AG08395 (cell line): ENCODE measurements at regions not wholly inside any gene's neighbourhood (a gene's known extent, or its start where the extent isn't known, plus 50 kb on each side); places are given as distances from the start of the nearest gene placed in this dataset.
"Not testable (repeated sequence)": the region's sequence is repeated elsewhere in the genome, so short reads cannot be mapped to it uniquely, and the experiment has no call there.

Experiments
- DNase-seq: peaks from one replicate; pipeline ENCODE4 v3.0.0; 2012; ENCODE audit warnings: mixed read lengths, low spot score

DNA sequence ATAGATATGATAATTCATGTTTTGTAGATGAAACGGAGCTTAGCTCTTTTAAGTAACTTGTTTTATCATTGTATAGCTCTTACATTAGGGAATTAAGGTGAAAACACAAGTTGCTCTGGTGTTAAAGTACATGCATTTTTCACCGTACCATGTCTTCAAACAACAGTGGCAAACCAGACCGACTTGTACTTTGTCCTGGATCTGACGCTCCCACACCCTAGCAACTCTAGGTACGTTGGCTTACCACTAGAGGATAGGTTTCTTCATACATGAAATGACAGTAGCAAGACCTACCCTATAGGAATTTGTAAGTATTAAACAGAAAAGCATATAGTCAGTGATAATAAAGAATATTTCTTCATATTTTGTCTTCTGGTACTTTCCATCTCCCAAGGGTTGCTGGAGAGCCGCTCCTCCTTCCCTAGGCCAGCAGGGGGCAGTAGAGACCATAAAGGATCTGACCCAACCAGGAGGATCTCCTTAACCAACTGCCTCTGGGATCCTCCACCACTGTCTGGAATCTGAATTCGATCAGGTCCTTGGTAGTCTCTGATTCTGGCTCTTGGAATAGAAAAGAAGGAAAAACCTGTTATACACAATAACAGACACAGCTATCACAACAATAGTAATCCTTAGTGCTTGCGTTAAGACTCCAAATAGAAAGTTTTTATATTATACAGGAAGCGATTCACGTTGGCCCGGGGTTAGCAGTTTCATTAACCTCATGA is 136.7 kb downstream of the CAVIN4 start:
- DNase-seq = peak; percentile 64

DNA sequence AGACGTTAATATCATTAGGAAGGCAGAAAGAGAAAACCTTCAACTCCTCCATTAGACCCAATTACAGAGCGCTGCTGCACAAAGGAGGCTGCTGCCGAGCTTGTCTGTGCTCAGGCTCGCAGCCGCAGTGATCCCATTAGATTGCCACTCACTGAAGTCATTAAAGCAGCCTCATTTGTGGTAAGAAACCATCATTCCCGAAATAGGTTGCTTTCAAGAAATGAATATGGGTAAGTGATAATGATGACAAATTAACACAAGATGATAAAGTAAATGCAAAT is 137.2 kb downstream of the CAVIN4 start:
- DNase-seq = no peak

DNA sequence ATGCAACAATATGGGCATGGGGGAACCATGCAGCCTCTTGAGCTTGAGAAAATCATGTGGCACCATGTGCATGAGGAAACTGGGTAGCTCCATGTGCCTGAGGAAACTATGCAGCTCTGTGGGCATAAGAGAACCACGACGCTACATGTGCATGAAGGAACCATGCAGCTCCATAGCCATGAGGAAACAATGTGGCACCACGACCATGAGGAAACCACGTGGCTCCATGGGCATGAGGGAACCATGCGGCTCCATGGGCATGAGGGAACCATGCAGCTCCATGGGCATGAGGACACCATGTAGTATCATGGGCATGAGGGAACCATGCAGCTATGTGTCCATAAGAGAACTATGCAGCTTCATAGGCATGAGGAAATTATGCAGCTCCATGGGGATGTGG is 140.8 kb downstream of the CAVIN4 start:
- DNase-seq = no peak

DNA sequence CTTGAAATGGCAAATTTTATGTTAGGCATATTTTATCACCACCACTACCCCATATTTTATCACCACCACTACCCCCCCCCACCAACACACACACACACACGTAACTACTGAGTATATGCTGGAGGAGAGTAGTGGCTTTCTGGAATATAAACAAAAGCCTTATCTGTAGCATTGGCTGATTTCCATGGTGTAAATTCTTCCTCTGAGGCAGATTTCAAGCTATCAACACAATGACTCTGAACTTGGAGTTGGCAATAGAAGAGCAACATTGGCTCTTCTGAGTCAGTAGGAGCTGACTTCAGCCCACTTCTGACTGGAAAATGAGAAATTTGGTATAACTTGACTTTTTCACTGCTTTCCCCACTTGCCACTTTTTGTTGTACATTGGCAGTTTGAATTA is 143.0 kb downstream of the CAVIN4 start:
- DNase-seq = no peak

DNA sequence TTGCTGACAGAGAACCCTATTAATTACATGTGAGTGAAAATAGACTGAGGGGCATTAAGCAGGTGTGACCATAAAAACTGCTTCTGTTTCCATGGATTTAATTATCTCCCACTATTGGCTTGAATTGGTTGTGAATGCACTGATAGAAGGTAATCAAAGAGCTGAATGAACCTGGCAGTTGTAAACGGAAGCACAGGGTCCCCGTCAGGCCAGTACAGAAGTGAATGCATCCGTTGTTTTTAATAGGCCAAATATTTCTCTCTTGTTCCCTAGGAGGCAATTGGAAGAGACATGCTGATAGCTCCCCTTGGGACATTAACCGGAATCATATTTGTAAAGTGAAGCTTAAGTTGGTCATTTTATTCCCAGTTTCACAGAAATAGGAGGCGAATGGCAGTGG is 147.0 kb downstream of the CAVIN4 start:
- DNase-seq = no peak

DNA sequence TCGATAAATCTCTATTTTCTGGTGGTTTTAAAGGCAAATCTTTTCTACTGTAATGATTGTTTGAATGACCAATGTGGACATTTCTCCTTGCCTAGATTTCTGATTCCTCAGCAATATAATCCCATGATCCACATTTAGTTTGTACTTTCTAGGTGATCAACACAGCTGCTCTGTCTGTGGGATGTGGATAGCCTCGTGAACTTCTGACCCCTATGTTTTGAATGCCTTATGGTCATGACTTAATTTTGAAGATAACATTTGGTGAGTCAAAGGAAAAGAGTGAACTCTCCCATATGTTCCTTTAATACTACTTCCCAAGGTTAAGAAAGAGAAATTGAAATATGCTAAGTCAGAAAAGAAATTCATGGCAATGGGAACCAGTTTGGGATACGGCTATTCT is 147.5 kb downstream of the CAVIN4 start:
- DNase-seq = no peak

DNA sequence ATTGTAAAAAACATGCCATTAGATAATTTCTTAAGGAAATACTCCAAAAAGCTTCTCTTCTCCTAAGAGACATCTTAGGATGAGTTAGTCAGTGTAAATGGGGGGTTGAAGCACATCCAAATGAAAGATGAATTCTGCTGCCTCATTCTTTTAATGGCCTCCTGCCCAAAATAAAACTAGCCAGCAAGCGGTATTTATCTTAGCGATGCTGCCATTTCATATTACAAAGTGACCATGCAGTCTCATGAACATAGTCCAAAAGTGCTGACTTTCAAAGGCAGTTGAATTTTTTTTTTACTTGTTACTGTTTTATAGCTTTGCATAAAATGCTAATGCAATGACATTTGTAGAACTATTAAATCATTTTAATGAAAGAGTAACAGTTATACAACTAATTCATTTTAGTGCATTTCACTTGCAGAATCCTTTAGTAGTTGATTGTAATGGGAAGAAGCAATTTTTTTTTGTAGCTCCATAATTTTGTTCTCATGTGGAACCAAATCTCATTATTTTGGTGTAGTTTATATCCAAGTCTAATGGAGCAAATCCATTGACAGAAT is 151.5 kb downstream of the CAVIN4 start:
- DNase-seq = no peak

DNA sequence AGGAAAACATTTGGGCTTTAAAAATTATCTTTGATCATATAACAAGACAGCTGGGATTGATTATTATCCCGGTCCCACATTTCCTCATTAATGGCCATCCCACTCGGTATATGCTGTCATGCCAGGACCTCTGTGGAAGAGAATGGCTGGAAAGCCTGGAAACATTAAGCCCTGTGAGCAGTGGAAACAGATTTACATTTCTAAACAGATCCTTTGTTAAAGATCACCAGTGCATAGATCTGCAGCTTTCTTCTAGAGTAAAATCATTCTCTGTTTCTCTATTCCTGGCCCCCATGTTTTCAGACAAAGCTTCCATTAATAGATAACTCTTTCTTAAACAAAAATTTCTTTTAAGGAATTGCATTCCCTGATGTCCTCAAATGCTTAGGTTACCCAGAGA is 152.2 kb downstream of the CAVIN4 start:
- no peak for DNase-seq

DNA sequence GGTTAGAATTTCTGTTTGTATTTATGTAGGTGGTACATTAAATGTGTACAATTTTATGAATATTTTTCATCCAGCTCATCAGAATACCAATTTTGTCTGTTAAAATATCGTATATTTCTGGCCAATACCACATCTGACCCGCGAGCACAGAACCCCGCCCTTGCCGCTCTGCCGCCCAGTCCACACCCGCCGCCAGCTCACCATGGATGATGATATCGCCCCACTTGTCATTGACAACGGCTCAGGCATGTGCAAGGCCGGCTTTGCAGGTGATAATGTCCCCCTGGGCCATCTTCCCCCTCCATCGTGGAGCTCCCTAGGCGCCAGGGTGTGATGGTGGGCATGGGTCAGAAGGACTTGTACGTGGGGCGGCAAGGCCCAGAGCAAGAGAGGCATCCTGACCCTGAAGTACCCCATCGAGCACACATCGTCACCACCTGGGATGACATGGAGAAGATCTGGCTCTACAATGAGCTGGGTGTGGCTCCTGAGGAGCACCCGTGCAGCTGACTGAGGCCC is 153.2 kb downstream of the CAVIN4 start:
- no peak for DNase-seq

DNA sequence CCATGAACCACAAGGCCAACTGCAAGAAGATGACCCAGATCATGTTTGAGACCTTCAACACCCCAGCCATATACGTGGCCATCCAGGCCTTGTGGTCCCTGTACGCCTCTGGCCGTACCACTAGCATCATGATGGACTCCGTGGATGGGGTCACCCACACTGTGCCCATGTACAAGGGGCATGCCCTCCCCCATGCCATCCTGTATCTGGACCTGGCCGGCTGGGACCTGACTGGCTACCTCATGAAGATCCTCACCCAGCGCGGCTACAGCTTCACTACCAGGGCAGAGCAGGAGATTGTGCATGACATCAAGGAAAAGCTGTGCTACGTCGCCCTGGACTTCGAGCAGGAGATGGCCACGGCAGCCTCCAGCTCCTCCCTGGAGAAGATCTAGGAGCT is 153.7 kb downstream of the CAVIN4 start:
- no peak for DNase-seq

DNA sequence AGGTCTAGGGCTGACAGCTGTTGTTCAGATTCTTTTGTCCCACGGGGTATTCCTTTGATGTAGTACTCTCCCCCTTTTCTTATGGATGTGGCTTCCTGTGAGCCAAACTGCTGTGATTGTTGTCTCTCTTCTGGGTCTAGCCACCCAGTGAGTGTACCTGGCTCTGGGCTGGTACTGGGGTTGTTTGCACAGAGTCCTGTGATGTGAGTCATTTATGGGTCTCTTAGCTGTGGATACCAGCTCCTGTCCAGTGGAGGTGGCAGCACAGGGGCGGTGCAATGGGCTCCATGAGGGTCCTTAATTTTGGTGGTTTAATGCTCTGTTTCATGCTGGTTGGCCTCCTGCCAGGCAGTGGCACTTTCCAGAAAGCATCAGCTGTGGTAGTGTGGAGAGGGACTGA is 161.3 kb downstream of the CAVIN4 start:
- DNase-seq = no peak

DNA sequence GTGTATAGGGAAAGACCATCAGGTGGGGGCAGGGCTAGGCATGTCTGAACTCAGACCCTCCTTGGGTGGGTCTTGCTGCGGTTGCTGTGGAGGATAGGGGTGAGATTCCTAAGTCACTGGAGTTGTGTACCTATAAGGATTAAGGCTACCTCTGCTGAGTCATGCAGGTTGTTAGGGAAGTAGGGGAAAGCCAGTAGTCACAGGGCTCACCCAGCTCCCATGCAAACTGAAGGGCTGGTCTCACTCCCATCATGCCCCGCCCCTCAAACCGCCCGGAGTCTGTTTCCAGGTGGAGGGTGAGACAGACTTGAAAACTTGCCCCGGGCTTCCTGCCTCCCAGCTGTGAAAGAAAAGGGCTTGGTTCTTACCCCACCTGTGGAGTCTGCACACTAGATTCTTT is 161.8 kb downstream of the CAVIN4 start:
- DNase-seq = no peak

DNA sequence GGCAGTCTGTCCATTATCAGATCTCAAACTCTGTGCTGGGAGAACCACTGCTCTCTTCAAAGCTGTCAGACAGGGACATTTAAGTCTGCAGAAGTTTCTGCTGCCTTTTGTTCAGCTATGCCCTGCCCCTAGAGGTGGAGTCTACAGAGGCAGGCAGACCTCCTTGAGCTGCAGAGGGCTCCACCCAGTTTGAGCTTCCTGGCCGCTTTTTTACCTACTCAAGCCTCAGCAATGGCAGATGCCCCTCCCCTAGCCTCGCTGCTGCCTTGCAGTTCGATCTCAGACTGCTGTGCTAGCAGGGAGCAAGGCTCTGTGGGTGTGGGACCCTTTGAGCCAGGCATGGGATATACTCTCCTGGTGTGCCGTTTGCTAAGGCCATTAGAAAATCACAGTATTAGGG is 171.1 kb downstream of the CAVIN4 start:
- DNase-seq = not testable (repeated sequence)

DNA sequence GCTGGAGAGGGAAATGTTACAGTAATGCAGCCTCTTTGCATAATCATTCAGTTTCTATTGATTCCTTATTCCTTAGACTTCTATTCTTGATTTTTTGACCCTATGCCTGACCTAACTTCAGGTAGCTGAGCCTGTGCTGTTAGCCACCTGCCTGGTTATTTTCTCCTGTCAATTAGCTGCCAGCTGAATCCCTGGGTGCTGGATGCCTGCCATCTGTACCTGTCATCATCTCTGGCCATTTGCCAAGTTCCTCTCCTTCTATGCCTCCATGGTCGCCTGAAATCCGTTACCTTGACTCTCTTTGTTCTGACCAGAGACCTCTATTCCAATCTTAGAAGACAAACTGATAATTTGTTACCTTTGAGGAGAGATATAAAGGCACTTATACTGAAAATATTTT is 178.3 kb downstream of the CAVIN4 start:
- DNase-seq = no peak

DNA sequence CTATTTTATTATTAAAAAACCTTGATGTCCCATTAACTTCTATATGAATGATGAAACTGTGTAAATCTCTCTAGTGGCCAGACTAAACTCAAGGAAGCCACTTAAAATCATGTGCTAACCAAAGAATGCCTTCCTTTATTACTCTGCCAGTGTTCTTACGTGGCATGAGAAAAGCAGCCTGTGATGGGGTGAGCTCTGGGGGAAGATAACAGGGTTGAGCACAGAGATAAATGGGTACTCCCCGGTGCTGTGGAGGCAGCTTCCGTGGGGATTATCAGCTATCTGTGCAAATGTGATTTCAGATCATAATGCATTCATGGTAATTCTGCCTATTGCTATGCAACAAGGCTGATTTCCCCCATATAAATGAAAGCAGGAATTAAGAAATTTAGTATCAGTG is 181.3 kb downstream of the CAVIN4 start:
- DNase-seq = no peak

DNA sequence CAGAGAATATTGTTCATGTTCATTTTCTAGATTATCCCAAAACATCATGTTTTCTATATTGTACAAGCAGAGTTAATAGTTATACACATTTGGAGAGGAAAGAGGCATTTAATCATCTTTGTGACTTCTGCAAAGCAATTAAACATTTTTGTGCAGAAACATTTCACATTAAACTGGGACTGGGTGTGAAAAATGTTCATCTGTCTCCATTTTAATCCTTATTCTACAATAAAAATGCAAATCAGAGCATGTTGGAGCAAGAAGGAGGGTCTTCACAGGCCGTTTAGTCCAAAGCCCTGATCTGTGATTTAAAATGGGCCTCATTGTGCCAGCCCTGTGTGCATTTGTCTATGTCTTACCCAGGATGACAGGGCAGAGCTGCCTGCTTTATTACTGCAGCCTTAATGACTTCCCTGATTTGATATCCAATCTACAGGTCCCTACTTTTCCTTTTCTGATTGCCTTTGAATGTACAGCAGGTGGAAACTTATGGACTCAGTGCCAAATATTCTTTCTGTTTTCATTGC is 183.5 kb downstream of the CAVIN4 start:
- no peak for DNase-seq

DNA sequence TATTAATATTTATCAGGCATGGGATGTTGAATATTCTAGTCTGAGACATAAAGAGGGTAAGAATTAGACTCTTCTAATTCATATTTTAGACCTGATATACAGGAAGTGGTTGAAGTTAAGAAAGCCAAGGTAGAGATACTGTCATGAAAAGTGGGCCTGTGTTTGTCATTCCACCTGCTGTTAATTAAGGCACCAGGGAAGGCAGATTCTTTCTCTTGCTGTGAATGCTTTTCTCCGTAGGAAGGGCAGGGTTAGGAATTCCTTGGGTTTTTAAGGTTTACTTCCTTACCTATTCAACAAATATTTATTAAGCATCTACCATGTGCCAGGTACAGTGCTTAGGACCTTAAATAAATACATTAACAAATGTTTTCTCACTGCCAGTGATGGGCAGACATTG is 196.4 kb downstream of the CAVIN4 start:
- DNase-seq = no peak

DNA sequence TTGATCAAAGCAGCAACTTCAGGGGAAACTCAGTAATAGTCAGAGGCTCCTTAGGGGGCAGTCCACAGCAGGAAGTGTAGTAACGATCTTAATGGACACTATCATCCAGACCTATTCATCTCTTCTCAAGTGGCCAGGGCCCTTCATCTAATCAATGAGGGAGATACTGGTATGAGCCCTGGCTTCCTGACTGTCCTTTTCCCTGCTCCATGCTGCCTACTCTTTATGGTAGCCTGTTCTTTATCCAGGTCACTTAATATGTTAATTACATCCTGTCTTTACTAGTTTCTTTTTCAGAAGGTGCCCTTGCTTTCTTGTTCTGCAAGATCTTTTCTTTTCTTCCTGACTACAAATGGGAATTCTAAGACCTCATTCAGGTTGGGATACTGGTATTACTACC is 197.1 kb downstream of the CAVIN4 start:
- DNase-seq = no peak

DNA sequence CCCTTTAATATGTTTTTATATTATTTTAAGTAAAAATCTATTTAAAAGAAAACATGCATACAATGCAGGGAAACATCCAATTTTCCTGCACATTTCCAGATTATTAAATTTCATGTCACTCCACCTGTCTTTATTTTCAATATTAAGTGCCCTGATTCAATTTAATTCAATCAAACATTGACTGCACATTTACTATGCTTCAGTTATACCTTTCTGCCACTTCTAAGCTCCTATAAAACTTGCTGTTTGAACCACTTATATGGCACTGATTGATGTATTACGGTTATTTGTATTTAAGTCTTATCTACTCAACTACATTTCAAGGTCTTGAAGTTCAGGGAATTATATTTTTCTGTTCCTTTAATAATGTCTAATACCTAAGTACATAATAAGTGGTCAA is 198.0 kb downstream of the CAVIN4 start:
- DNase-seq = no peak

DNA sequence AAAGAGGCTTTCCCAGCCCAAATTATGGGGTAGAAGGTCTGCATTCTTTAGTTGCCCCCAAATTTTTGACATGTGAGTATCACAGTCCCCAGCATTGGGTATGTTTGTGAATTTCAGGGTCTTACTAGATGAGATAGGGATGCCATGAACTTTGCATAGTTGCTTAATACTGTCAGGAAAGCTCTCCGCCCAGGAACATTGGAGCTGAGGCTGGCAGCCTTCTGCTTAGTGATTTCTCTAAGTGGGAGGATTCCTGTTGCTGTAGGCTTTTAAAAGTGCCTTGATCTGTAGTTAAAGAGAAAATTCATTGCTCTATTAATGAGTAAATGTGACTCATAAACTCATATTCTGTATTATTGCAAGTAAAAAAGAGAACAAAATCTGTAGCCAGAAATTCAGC is 206.9 kb downstream of the CAVIN4 start:
- no peak for DNase-seq

DNA sequence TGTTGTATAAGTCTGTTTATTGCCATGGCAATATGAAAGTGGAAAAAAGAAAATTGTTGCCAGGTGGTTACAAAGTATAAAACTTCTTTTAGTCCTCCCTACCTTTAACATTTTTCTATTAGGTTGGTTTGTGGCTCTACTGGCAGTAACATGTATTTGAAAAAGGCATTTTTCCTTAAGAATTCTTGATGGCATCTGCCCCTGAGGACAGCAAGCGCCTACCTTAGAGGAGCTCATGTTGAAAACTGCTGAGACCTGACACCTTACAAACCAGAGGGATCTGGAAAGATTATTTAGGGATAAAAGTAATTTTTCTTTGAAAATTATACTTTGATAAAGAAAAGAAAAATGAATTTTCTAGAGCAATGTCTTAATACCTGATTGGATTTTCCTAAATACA is 208.1 kb downstream of the CAVIN4 start:
- no peak for DNase-seq

DNA sequence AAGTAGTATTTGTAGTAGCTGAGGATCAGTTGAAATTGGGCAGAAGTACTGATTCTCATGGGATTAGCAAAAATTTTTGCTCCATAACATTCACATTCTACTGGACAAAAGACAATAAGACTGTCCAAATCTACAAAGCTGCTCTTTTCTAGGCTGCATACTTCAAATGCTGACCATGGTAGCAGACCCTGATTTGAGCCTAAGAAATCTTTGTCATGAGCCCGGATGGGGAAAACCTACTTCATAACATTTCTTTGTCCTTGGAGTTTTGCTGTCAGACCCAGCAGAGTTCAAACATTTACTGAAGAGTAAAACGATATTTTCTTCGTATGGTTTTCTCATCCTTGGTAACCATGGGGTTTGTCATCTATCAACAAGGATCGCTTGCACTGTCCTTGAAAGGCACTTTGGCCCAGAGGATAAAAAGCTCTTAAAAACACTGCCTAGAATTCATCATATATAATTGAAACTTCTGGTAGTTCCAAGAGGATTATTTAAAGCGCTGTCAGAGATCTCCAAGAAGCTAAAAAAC is 216.9 kb downstream of the CAVIN4 start:
- no peak for DNase-seq

DNA sequence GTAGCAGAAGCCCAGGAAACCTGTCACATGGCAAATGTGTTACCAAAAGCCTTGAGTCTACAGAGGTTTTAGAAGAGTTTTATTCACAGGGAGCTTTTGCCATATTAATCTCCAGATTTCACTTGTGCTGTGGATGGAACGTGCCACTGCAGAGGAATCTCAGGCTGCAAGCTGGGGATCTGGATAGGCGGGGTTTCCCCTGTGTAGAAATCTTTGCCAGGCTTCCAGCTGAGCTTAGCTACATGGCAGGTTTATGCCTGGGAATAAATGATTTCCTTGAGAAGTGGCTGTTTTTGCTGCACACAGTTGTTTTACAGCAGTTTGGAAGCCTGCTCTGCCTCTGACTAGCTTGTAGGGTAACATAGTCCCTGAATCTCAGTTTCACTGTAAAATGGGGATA is 224.6 kb upstream of the PLPPR1 start:
- no peak for DNase-seq

DNA sequence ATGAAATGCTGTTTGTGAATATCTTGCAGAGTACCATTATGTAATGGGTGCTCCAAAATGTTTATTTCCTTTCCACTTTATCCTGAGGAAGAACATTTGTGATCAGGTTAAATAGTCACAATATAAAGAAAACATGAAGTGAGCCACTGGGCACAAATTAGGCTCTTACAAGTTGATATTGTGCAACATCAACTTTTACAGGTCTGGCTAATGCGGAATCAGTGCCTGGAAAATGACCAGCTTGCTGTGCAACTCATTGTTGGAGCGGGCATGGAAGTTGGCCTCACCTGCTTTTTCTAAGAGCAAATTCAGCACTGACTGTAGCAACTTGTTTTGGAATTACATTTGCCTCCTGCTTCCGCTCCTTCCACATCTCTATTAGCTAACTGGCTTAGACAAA is 216.9 kb upstream of the PLPPR1 start:
- DNase-seq = no peak
